D721Med (cell line): ENCODE measurements at regions not wholly inside any gene's neighbourhood (a gene's known extent, or its start where the extent isn't known, plus 50 kb on each side); places are given as distances from the start of the nearest gene placed in this dataset.

Source experiments
- DNase-seq: peaks from one replicate; pipeline ENCODE4 v3.0.0; 2011; ENCODE audit warnings: low spot score; ENCODE audit not compliant: insufficient read length
- FAIRE-seq: peaks from 2 replicates; lab custom pipeline; 2011; peaks lifted over from hg19 to GRCh38; lab: Jason Lieb, UNC
- TF ChIP-seq, protein P1 (sequence below): IDR thresholded peaks from 2 replicates; pipeline ENCODE4 v1.5.1; 2012; ENCODE audit warnings: mild to moderate bottlenecking, control low read depth; ENCODE audit not compliant: insufficient read depth; ENCODE audit errors: missing control alignments

DNA sequence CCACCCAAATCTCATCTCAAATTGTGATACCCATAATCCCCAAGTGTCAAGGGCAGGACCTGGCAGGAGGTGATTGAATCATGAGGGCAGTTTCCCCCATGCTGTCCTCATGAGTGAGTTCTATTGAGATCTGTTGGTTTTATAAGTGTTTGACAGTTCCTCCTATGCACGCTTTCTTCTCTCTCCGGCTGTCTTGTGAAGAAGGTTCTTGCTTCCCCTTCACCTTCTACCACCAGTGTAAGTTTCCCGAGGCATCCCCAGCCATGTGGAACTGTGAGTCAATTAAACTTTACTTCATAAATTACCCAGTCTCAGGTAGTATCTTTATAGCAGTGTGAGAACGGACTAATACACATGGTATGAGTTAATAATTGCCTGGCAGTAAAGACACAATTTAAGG is 581.7 kb upstream of the AMOT start:
- TF ChIP-seq, protein P1, sequence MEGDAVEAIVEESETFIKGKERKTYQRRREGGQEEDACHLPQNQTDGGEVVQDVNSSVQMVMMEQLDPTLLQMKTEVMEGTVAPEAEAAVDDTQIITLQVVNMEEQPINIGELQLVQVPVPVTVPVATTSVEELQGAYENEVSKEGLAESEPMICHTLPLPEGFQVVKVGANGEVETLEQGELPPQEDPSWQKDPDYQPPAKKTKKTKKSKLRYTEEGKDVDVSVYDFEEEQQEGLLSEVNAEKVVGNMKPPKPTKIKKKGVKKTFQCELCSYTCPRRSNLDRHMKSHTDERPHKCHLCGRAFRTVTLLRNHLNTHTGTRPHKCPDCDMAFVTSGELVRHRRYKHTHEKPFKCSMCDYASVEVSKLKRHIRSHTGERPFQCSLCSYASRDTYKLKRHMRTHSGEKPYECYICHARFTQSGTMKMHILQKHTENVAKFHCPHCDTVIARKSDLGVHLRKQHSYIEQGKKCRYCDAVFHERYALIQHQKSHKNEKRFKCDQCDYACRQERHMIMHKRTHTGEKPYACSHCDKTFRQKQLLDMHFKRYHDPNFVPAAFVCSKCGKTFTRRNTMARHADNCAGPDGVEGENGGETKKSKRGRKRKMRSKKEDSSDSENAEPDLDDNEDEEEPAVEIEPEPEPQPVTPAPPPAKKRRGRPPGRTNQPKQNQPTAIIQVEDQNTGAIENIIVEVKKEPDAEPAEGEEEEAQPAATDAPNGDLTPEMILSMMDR = no peak
- FAIRE-seq (no peak), DNase-seq (no peak)

- TF ChIP-seq, protein P1 = no peak
- FAIRE-seq (no peak), DNase-seq (no peak)
Measured at GRCh38 chrX:113421432-113421831, 580.8 kb upstream of the AMOT start.

DNA sequence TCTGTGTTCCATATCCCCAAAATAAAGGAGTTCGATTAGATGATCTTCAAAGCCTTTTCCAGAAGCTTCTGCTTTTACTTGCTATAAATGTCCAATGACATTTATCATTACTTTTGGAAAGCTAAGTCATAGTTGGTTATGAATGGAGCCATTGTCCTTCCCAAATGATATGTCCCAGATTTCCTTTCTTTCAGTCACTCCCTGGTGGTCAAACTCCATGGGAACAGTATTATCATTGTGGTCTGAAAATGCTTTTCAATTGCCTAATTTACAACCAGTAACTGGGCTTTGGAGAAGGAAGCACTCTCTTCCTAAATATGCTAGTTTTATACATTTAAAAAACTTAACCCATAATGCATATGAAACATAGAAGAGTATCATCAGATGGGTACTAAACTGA is 571.5 kb upstream of the AMOT start:
- FAIRE-seq (no peak), DNase-seq (no peak)
- TF ChIP-seq, protein P1 = no peak

GRCh38 chrX:113408843-113409242 is 568.2 kb upstream of the AMOT start:
- DNase-seq (no peak), FAIRE-seq (no peak)
- TF ChIP-seq, protein P1 = no peak

GRCh38 chrX:113400193-113400704 is 559.6 kb upstream of the AMOT start:
- no peak for DNase-seq
- TF ChIP-seq, protein P1 = no peak
- FAIRE-seq = no peak

- FAIRE-seq (no peak), DNase-seq (no peak)
- TF ChIP-seq, protein P1 = no peak
Measured at GRCh38 chrX:113399506-113400192, 559.0 kb upstream of the AMOT start.

- FAIRE-seq (no peak), DNase-seq (no peak)
- TF ChIP-seq, protein P1 = no peak
Measured at GRCh38 chrX:113392355-113392754, 551.7 kb upstream of the AMOT start.
